Esophagus muscularis mucosa (tissue), 4 donors: ENCODE measurements at regions not wholly inside any gene's neighbourhood (a gene's known extent, or its start where the extent isn't known, plus 50 kb on each side); places are given as distances from the start of the nearest gene placed in this dataset.

Experiments
- DNase-seq: peaks from one replicate; pipeline ENCODE4 v3.0.0-alpha.2; 2017; ENCODE audit errors: extremely low spot score
- H3K27ac ChIP-seq, 4 donors: fragments of 200-600 bp; sonication (generic); replicated peaks in 1 of 4; 1 replicate in 3 of 4; 2 replicates in 1 of 4; pipeline ENCODE4 v1.5.1; 2016 to 2019; ENCODE audit warnings: mild to moderate bottlenecking in 1 of 4
- H3K27me3 ChIP-seq, 4 donors: fragments of 200-600 bp; sonication (generic); one replicate each; pipeline versions ENCODE4 v1.5.1 to v1.6.0; 2016 to 2019
- H3K36me3 ChIP-seq, 4 donors: fragments of 200-600 bp; sonication (generic); one replicate each; pipeline ENCODE4 v1.5.1; 2016 to 2019
- H3K4me1 ChIP-seq, 4 donors: fragments of 200-600 bp; sonication (generic); one replicate each; pipeline ENCODE4 v1.5.1; 2016 to 2019
- H3K4me3 ChIP-seq, 4 donors: fragments of 200-600 bp; sonication (generic); 1 replicate in 2 of 4; 2 replicates in 2 of 4; pipeline ENCODE4 v1.5.1; 2016 to 2019; ENCODE audit warnings: mild to moderate bottlenecking in 4 of 4, moderate library complexity in 1 of 4
- H3K9me3 ChIP-seq, 4 donors: fragments of 200-600 bp; sonication (generic); 1 replicate in 3 of 4; 2 replicates in 1 of 4; pipeline ENCODE4 v1.5.1; 2016 to 2019
- CTCF ChIP-seq, 3 experiments: fragments of 200-600 bp in 2 of 3; fragments of 450-650 bp in 1 of 3; sonication (generic) in 2 of 3; IDR thresholded peaks; one replicate each; pipeline ENCODE4 v1.5.1; 2017 to 2019; ENCODE audit warnings: antibody characterized with exemption in 3 of 3, mild to moderate bottlenecking in 2 of 3, moderate library complexity in 1 of 3
- EP300 ChIP-seq: sonication (generic); formaldehyde crosslinking; IDR thresholded peaks from one replicate; pipeline ENCODE4 v1.6.1; 2017; ENCODE audit warnings: antibody characterized with exemption
- POLR2A ChIP-seq: fragments of 450-650 bp; IDR thresholded peaks from one replicate; pipeline ENCODE4 v1.6.1; 2017; ENCODE audit warnings: antibody characterized with exemption, moderate library complexity, mild to moderate bottlenecking, low read depth
- POLR2AphosphoS5 ChIP-seq, 2 donors: sonication (generic); formaldehyde crosslinking; IDR thresholded peaks; one replicate each; pipeline ENCODE4 v1.6.1; 2017; ENCODE audit warnings: antibody characterized with exemption in 2 of 2
- WGBS: methylation state at CpG from one replicate; pipeline ENCODE4 v1.1.5; 2018; 5-methylcytosine and 5-hydroxymethylcytosine counted together
- intact Hi-C: fragments of 100-400 bp; cut with DNase I; formaldehyde crosslinking; loops from one replicate; pipeline ENCODE4 v1.15.1; 2023

GRCh38 chrX:129035180-129035579, 488.1 kb downstream of the SMARCA1 start:
- no peak for TF ChIP-seq POLR2AphosphoS5 (IDR thresholded peaks at IDR 0.05)
- no peak for TF ChIP-seq EP300
- no peak for TF ChIP-seq POLR2A
- no peak for TF ChIP-seq CTCF (IDR thresholded peaks at IDR 0.05)

GRCh38 chrX:129034196-129034595, 489.1 kb downstream of the SMARCA1 start:
- 36% methylated on average over 1 of the region's 1 CpG for WGBS
- no peaks in the 10 kb centered on the region for H3K27me3 ChIP-seq
- no peaks in the 10 kb centered on the region for H3K9me3 ChIP-seq
- no peaks in the 10 kb centered on the region for H3K36me3 ChIP-seq
- TF ChIP-seq CTCF (IDR thresholded peaks at IDR 0.05) (no peak), POLR2AphosphoS5 (IDR thresholded peaks at IDR 0.05) (no peak), POLR2A (no peak), EP300 (no peak)
- intact Hi-C loops = no loop called here
- H3K4me3 ChIP-seq = no peak overlapping the region
- H3K4me1 ChIP-seq = no peaks in the 10 kb centered on the region
- H3K27ac ChIP-seq = no peak overlapping the region
- no peak for DNase-seq

More at GRCh38 chrX:129035180-129035579, 488.1 kb downstream of the SMARCA1 start:
- no peaks in the 10 kb centered on the region for H3K36me3 ChIP-seq
- H3K9me3 ChIP-seq = no peaks in the 10 kb centered on the region
- DNase-seq = no peak
- no peak overlapping the region for H3K4me3 ChIP-seq
- no peak overlapping the region for H3K27ac ChIP-seq
- no peaks in the 10 kb centered on the region for H3K4me1 ChIP-seq
- no peaks in the 10 kb centered on the region for H3K27me3 ChIP-seq
- intact Hi-C loops = no loop called here

GRCh38 chrX:129026202-129026601, 497.1 kb downstream of the SMARCA1 start:
- H3K4me1 ChIP-seq = no peaks in the 10 kb centered on the region
- H3K4me3 ChIP-seq = no peak overlapping the region
- 63% methylated on average over 6 of the region's 6 CpGs for WGBS
- H3K27ac ChIP-seq = no peak overlapping the region
- H3K9me3 ChIP-seq = no peaks in the 10 kb centered on the region
- DNase-seq = no peak
- intact Hi-C loops = no loop called here
- no peak for TF ChIP-seq CTCF (IDR thresholded peaks at IDR 0.05)
- no peak for TF ChIP-seq POLR2AphosphoS5 (IDR thresholded peaks at IDR 0.05)
- TF ChIP-seq EP300 = no peak
- no peak for TF ChIP-seq POLR2A
- H3K27me3 ChIP-seq = no peaks in the 10 kb centered on the region
- no peaks in the 10 kb centered on the region for H3K36me3 ChIP-seq

- no peak for DNase-seq
- intact Hi-C loops = no loop called here
- no peak for TF ChIP-seq POLR2AphosphoS5 (IDR thresholded peaks at IDR 0.05)
- TF ChIP-seq POLR2A = no peak
- no peak for TF ChIP-seq EP300
- no peak for TF ChIP-seq CTCF (IDR thresholded peaks at IDR 0.05)
- no peak overlapping the region for H3K4me3 ChIP-seq
- H3K36me3 ChIP-seq = no peaks in the 10 kb centered on the region
- no peaks in the 10 kb centered on the region for H3K4me1 ChIP-seq
- no peaks in the 10 kb centered on the region for H3K9me3 ChIP-seq
- WGBS = 37% methylated on average over 4 of the region's 4 CpGs
- no peak overlapping the region for H3K27ac ChIP-seq
- H3K27me3 ChIP-seq = no peaks in the 10 kb centered on the region
These were observed 497.9 kb downstream of the SMARCA1 start for GRCh38 chrX:129025376-129025775.

- no peak for DNase-seq
- Histone ChIP-seq H3K9me3 (no peaks in the 10 kb centered on the region), H3K27ac (no peak overlapping the region), H3K27me3 (no peaks in the 10 kb centered on the region), H3K4me1 (no peaks in the 10 kb centered on the region), H3K4me3 (no peak overlapping the region), H3K36me3 (no peaks in the 10 kb centered on the region)
- intact Hi-C loops = no loop called here
- TF ChIP-seq POLR2AphosphoS5 (IDR thresholded peaks at IDR 0.05) (no peak), CTCF (IDR thresholded peaks at IDR 0.05) (no peak), POLR2A (no peak), EP300 (no peak)
- 74% methylated on average over 3 of the region's 3 CpGs for WGBS
These were observed 503.9 kb downstream of the SMARCA1 start for GRCh38 chrX:129019412-129019811.
